ENCODE measurements at regions not wholly inside any gene's neighbourhood (a gene's known extent, or its start where the extent isn't known, plus 50 kb on each side); places are given as distances from the start of the nearest gene placed in this dataset.

DNA sequence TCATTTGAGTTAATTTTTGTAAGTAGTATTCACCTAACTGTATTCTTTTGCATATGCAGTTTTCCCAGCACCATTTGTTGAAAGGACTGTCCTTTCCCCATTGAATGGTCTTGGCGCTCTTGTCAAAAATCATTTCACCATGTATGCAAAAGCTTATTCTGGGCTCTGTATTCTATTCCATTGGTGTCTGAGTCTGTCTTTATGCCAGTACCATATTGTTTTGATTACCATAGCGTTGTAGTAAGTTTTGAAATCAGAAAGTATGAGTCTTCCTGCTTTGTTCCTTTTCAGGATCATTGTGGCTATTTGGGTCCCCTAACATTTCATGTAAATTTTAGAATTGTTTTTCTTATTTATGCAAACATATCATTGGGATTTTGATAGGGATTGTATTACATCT, 508.7 kb upstream of the RGS6 start:
- H3K9me3 ChIP-seq (ENCODE audit: control insufficient read depth, insufficient read depth, low read length) = peaks cover 5% of the 10 kb centered on the region; the same call in 1 of the 2 replicates
- no peak overlapping the region for H2BK20ac ChIP-seq (ENCODE audit: low read depth, low read length)
- TF ChIP-seq, protein P1, sequence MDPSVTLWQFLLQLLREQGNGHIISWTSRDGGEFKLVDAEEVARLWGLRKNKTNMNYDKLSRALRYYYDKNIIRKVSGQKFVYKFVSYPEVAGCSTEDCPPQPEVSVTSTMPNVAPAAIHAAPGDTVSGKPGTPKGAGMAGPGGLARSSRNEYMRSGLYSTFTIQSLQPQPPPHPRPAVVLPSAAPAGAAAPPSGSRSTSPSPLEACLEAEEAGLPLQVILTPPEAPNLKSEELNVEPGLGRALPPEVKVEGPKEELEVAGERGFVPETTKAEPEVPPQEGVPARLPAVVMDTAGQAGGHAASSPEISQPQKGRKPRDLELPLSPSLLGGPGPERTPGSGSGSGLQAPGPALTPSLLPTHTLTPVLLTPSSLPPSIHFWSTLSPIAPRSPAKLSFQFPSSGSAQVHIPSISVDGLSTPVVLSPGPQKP (IDR thresholded peaks at IDR 0.05; ENCODE audit: borderline replicate concordance, low read depth, low read length) = no peak
- TF ChIP-seq RFX5 (IDR thresholded peaks at IDR 0.05; ENCODE audit: low read depth, low read length) (no peak), RAD21 (IDR thresholded peaks at IDR 0.05; ENCODE audit: low read length) (no peak), FOS (IDR thresholded peaks at IDR 0.05; ENCODE audit: low read depth, low read length) (no peak), CEBPB (IDR thresholded peaks at IDR 0.05; ENCODE audit: low read depth, low read length) (no peak), SMC3 (IDR thresholded peaks at IDR 0.05; ENCODE audit: low read depth, low read length) (no peak), NFE2L2 (IDR thresholded peaks at IDR 0.05; ENCODE audit: low read depth, low read length) (no peak), BHLHE40 (IDR thresholded peaks at IDR 0.05; ENCODE audit: low read depth, low read length) (no peak), MAFK (IDR thresholded peaks at IDR 0.05; ENCODE audit: low read depth, low read length) (no peak), POLR2A (IDR thresholded peaks at IDR 0.05; ENCODE audit: low read depth, low read length) (no peak), CHD1 (IDR thresholded peaks at IDR 0.05; ENCODE audit: low read depth, low read length) (no peak), MAZ (IDR thresholded peaks at IDR 0.05; ENCODE audit: borderline replicate concordance, low read depth, low read length) (no peak)
- TF ChIP-seq, protein P2, sequence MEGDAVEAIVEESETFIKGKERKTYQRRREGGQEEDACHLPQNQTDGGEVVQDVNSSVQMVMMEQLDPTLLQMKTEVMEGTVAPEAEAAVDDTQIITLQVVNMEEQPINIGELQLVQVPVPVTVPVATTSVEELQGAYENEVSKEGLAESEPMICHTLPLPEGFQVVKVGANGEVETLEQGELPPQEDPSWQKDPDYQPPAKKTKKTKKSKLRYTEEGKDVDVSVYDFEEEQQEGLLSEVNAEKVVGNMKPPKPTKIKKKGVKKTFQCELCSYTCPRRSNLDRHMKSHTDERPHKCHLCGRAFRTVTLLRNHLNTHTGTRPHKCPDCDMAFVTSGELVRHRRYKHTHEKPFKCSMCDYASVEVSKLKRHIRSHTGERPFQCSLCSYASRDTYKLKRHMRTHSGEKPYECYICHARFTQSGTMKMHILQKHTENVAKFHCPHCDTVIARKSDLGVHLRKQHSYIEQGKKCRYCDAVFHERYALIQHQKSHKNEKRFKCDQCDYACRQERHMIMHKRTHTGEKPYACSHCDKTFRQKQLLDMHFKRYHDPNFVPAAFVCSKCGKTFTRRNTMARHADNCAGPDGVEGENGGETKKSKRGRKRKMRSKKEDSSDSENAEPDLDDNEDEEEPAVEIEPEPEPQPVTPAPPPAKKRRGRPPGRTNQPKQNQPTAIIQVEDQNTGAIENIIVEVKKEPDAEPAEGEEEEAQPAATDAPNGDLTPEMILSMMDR (conservative IDR thresholded peaks at IDR 0.05; ENCODE audit: low read depth, low read length) = no peak
- TF ChIP-seq, protein P3, sequence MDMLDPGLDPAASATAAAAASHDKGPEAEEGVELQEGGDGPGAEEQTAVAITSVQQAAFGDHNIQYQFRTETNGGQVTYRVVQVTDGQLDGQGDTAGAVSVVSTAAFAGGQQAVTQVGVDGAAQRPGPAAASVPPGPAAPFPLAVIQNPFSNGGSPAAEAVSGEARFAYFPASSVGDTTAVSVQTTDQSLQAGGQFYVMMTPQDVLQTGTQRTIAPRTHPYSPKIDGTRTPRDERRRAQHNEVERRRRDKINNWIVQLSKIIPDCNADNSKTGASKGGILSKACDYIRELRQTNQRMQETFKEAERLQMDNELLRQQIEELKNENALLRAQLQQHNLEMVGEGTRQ (IDR thresholded peaks at IDR 0.05; ENCODE audit: low read depth, low read length) = no peak
- no peak overlapping the region for H4K91ac ChIP-seq (ENCODE audit: insufficient read depth, low read depth, low read length)
- dilution Hi-C loops (cut with HindIII; ENCODE audit: low sequenced_read_pairs, unreplicated experiment) = no loop called here
- no peak overlapping the region for H3K27ac ChIP-seq (ENCODE audit: insufficient read depth, low read length)
- H2BK5ac ChIP-seq (ENCODE audit: low read depth, low read length, poor library complexity, severe bottlenecking) = no peak overlapping the region
- H3K9ac ChIP-seq (ENCODE audit: low read depth, low read length) = no peak overlapping the region
- H3K79me1 ChIP-seq (ENCODE audit: low read depth in 1 of 2, low read length in 2 of 2) = peaks cover 23% of the 10 kb centered on the region in 2 experiments
- H2BK15ac ChIP-seq (ENCODE audit: low read depth, low read length) = no peak overlapping the region
- H3K4ac ChIP-seq (ENCODE audit: low read depth, low read length) = no peak overlapping the region
- H4K20me1 ChIP-seq (ENCODE audit: insufficient read depth, low read length) = no peaks in the 10 kb centered on the region
- no peak overlapping the region for H3K4me3 ChIP-seq (ENCODE audit: insufficient read depth, low read depth, low read length)
- no peak overlapping the region for H4K5ac ChIP-seq (ENCODE audit: low read depth, low read length)
- H3K18ac ChIP-seq (ENCODE audit: low read depth, low read length) = no peak overlapping the region
- no peak overlapping the region for H4K8ac ChIP-seq (ENCODE audit: low read depth in 2 of 2, low read length in 2 of 2)
- H3K27me3 ChIP-seq (ENCODE audit: control insufficient read depth, insufficient read depth, low read length) = no peaks in the 10 kb centered on the region
- no peak overlapping the region for H2AK9ac ChIP-seq (replicated peaks; ENCODE audit: low read depth, low read length, poor library complexity)
- H3K36me3 ChIP-seq (ENCODE audit: control insufficient read depth, insufficient read depth, low read length) = no peaks in the 10 kb centered on the region
- ChIA-PET POLR2A (ENCODE audit: unreplicated experiment) (no interaction called here), CTCF (no interaction called here)
- WGBS, 2 experiments (ENCODE audit: extremely low coverage in 2 of 2, insufficient read length in 1 of 2) = no CpG with 5 or more reads among the region's 2 CpGs
- H3K4me1 ChIP-seq (ENCODE audit: control insufficient read depth, insufficient read depth, low read length) = no peaks in the 10 kb centered on the region
- intact Hi-C loops (cut with micrococcal nuclease) = no loop called here
- no peaks in the 10 kb centered on the region for H3K9me1 ChIP-seq (ENCODE audit: insufficient read depth, low read length)
- ATAC-seq (ENCODE audit: low read depth) = no peak
- no peak overlapping the region for H2AFZ ChIP-seq (replicated peaks; ENCODE audit: low read length, poor library complexity)
- DNase-seq = no peak
- H3K23ac ChIP-seq (ENCODE audit: low read depth, low read length) = no peak overlapping the region
- H3K14ac ChIP-seq (replicated peaks; ENCODE audit: low read depth, low read length) = no peak overlapping the region
- H3K56ac ChIP-seq (ENCODE audit: extremely low read depth, insufficient read depth, low read length) = no peak overlapping the region
- no peak overlapping the region for H3K4me2 ChIP-seq (ENCODE audit: low read depth, low read length)
- no peak overlapping the region for H2AK5ac ChIP-seq (ENCODE audit: low read depth, low read length)
- H2BK120ac ChIP-seq (ENCODE audit: low read depth, low read length) = no peak overlapping the region
- BruUV-seq (replicated peaks) = no TSS peak
- in situ Hi-C loops (cut with MboI; ENCODE audit: low sequenced_read_pairs) = no loop called here
